ENCODE measurements at regions not wholly inside any gene's neighbourhood (a gene's known extent, or its start where the extent isn't known, plus 50 kb on each side); places are given as distances from the start of the nearest gene placed in this dataset.
"Not testable (repeated sequence)": the region's sequence is repeated elsewhere in the genome, so short reads cannot be mapped to it uniquely, and the experiment has no call there.

DNA sequence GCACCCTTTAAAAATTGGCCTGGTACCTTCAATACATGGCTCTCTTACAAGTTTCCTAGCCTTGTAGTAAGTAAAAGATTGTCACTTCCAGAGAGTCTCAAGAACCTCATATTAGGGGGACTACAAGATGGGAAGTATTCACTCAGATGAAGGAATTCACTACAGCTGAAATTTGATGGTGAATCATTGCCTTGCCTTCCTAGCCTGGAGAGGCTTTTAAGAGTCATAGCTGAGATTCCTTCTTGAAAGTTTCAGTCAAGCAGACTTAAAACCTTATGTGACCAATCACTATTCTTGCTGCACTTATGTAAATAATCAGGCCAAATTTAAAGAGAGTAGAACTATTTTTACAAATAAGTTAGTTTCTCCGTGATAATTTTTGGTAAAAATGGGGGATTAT, 451.6 kb downstream of the TRHDE start:
- no peak for DNase-seq

DNA sequence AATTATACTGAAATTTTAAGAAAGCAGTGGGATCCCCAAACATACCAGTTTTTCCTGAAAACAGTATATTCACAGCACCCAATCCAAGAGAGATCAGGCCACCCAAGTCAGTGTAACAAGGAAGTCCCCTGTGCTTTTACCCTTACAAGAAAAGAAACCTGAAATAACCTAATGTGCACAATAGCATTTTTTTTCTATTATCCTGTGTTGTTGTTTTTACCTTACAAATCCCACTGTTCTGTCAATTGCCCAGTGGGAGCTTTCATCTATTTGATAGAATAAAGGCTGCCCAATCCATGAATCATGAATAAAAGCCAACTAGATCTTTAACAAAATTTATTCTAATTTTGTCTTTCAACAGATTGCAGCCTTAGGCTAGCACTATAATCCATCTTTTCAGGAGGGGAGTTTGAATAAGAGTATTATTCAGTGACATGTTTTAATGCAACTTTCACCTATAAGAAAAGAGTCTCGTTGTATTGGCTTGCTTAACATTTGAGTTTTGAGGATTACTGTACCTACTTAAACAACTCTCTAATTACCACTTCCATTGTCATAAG, 457.4 kb downstream of the TRHDE start:
- no peak for DNase-seq

DNA sequence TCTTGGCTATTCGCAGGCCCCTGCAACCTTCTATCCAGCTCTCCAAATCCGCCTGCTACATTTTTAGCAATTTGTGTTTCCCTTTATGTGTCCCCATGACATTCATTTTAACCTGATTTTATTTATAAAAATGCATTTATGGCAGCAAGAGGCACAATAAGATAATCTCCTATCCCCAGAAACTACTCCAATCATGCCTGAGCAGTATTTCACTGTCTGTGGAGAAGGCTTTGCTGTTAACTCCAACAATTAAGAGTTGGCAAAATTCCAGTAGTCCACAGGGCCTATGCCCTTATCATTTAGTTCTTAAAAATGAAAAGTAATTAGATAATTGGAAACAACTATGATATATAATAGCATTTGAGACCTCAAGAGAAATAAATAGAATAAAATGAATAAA, 462.4 kb downstream of the TRHDE start:
- no peak for DNase-seq

DNA sequence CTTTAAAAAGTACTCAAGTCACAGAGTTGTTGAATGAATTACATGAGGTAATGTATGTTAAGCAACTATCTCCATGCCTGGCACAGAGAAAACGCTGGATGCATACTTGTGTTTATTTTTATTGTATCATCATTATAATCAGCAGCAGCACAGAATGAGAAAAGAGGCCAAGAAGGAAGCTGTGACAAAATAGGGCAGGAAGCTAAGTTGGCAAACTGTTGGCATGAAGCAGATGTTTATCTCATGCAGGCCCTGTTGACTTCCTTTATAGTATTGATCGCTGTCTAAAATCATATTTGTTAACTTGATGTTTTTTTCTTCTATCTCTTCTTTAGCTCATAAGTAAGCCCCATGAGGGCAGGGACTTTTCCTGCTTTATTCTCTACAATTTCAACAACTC, 466.6 kb downstream of the TRHDE start:
- DNase-seq: no peak

DNA sequence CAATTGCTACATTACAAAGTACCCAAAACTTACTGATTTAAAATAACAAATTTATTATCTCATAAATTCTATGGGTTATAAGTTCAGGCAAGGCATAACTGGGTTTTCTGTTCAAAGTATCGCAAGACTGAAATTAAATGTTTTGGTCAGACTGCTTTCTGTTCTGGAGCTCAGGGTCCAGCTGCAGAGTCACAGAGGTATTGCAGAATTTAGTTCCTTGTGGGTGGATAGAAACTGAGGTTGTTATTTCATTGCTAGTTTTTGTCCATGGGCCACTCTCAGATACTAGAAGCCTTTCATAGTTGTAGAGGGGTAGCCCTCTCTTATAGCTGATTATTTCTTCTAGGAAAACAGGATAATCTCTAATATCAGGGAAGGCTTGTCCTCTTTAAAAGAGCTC, 467.9 kb downstream of the TRHDE start:
- DNase-seq: no peak

DNA sequence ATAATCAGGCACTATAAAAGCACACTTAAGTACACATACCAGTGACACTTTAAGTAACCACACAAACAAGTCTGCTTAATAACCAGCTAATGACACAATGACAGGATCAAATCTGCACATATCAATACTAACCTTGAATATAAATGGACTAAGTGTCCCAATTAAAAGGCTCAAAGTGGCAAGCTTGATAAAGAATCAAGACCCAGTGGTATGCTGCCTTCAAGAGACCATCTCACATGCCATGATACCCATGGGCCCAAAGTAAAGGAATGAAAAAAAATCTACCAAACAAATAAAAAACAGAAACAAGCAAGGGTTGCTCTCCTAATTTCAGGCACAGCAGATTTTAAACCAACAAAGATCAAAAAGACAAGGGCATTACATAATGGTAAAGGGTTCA, 470.4 kb downstream of the TRHDE start:
- DNase-seq: no peak

DNA sequence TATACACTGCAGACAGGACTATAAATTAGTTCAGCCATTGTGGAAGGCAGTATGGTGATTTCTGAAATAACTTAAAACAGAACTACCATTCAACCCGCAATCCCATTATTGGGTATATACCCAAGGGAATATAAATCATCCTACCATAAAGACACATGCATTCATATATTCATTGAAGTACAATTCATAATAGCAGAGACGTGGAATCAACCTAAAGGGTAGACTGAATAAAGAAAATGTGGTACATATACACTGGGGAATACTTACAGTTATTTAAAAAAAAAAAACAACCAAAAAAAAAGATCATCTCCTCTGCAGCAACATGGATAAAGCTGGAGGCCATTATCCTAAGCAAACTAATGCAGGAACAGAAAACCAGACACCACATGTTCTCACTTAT, 473.9 kb downstream of the TRHDE start:
- DNase-seq: no peak

DNA sequence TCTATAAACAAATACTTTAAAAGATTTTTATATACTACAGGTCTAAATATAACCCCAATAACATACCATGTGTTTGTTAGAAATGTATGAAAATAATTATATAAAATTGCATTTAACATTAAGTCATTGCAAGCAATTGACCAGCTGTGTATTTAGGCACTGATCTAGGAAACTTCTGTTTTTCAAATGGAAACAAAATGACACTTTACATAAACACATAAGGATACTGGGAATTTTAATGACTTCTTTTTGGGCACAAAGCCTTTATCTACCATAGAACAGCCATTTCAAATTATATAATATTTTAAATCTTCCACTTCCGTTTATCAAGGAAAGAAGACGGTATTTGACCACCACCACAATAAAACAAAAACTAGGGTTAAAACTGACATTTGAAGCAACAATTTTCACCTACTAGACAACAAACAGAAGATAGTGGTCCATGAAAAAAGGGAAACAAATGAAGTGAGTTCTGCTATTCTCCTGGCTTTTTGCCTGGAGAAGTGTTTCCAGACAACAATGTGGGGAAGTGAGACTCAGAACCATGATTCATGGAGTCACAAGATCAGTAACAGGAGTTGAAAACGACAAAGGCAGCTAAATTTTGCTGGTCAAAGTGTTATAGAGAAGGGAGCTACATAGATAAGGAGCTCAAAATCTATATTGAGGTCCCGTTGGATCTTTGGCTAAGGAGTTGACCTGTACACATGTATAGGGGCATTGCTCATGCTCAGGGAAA, 475.1 kb downstream of the TRHDE start:
- DNase-seq: no peak

DNA sequence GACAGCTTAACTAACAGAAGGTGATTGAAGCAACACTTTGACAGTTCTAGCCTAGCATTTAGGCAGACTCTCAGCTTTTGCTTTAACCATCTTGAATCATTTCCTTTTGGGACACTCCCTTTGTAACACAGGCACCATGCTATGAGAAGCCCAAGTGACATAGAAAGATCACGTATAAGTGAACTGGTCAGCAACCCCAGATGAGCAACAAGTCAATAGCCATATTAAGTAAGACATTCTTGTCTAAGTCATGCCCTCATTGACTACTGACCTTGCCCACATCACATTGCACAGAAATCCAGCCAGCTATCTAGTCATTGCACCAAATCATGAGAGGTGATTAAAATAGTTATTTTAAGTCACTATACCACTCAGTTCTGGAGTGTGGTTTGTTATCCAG, 476.8 kb downstream of the TRHDE start:
- no peak for DNase-seq

DNA sequence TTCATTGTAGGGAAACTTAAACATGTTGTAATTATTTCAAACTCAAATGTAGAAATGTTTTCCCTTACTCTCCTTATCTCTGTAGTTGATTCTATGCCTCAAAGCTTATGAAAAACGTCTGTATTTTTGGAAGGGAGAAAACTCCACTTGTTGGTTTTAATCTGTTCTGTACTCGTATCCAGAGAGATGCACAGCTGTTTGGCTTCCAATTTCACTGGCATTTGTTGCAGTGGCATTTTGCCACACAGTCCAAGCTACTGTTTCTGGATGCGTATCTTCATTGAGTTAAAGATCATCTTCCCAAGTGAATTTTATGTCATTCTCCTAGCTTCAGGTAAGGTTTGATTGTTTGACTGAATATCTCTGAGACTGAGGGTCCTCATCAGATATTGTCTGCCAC, 481.4 kb downstream of the TRHDE start:
- DNase-seq: no peak

DNA sequence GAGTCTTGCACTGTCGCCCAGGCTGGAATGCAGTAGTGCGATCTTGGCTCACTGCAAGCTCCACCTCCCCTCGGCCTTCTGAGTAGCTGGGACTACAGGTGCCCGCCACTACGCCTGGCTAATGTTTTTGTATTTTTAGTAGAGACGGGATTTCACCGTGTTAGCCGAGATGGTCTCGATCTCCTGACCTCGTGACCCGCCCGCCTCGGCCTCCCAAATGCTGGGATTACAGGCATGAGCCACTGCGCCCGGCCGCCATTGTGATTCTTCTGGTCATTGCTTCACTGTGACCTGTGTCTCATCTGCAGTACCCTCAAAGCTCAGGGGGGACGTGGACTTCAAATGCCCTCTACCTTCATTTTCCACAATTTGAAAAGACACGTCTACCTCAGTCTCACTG, 481.9 kb downstream of the TRHDE start:
- not testable (repeated sequence) for DNase-seq

DNA sequence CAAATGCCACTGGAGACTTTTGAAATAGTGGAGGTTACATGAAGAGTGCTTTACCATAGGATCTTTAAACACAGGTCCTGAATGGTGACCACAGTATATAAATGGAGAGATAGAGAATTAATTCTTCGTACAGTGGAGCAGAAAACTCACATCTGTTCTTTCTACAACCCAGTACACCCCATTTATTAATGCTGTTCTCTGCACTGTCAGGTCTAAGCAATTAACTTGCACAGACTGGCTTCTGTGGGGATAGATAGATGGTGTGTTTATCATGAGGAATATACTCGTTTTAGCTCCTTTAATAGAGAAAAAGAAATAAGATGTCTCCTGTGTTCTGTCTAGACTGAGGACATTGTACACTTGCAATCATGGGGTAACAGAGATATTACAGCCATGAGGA, 494.3 kb downstream of the TRHDE start:
- no peak for DNase-seq

DNA sequence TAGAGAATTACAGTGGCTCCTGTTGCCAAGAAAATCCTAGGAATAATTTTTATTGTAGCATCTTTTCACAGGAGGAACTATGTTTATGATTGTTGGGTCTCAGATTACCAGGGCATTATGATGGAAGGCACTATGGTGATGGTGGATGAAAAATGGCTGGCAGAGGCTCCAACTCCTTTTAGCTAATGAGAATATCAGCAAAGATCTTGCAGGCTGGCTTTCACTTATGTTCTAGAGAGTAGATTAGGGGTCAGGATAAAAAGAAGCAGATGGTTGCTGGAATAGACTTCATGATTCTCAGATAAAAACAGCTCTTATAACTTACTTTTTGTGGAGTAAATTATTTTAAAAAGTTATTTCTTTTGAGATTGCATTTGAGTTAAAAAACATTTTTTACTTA, 501.9 kb downstream of the TRHDE start:
- DNase-seq: no peak

DNA sequence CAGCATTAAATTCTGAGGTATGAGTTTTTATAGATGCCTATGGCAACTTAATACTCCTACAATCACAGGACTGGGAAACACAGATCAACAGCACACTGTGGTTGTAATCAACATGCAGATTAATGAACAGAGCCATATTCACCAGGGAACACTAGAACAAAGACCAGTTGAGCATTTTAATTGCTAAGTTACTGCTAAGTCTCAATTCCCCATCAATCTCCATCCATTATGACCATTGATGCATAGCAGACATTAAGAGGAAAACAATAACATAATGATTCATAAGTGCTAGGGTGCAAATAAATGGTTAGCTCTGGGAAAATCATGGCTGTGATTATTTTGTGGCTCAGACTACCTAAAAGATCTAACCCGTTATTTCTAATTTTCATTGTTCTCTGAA, 505.6 kb downstream of the TRHDE start:
- DNase-seq: no peak

DNA sequence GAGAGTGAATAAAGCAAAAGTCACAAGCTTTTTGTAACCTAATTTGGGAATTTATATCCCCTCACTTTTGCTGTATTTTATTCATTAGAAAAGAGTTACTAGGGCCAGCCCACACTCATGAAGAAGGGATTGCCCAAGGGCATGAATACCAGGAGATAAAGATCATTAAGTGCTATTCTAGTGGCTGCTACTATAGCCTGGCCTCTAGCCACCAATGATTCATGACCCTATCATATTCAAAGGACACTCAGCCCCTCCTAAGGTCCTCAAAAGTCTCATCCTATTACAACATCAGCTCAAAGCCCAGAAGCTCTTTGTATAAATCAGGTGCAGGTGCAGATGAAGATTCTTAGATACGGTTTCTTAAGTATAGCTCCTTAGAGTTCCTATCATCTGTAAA, 518.1 kb downstream of the TRHDE start:
- DNase-seq: no peak

DNA sequence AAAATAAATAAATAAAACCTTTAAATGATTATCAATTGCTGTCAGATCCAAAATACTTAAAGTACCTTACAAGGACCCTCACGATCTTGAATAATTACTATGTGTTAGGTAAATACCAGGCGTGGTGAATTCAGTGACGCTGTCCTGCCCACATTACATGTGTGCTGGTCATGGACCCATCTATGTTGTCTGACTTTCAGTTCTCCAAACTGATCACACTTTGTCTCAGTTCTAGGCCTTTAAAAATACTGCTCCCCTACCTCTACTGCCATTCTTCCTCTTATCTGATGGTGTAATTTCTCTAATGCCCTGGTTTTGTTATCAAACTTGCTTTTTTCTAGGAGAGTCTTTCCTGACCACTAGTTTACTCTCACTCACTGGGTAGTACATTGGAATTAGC, 520.7 kb downstream of the TRHDE start:
- no peak for DNase-seq

DNA sequence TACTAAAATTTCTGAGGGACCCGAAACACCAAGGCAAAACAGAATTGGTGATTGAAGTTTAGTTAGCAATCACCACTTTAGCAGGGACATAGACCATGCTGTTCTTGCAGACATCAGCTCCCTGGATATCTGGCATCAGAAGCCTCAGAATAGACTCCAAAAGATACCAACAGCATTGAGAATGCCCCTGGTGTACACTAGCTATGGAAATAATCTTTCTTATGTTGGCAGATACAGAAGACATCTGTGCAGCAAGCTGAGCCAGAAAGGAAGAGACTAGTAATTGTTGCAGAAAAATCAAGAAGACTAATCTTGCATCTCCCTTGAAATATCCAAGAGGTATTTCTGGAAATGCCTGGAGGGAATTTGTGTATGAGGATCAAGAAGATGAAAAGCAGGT, 521.6 kb downstream of the TRHDE start:
- no peak for DNase-seq

DNA sequence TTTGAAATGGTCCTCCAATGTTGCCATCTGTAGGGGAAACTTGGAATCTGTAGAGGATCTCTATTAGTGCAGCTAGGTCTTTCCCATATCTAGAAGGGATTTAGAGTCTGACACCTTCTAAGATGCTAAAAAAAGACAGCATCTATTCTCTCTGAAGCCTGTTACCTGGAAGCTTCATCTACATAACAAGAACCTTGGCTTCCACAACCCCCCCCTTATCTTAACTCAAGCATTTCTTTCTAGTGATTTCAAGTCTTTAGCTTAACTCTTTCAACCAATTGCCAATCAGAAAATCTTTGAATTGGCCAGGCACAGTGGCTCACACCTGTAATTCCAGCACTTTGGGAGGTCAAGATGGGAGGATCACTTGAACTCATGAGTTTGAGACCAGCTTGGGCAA, 543.3 kb downstream of the TRHDE start:
- DNase-seq: no peak

DNA sequence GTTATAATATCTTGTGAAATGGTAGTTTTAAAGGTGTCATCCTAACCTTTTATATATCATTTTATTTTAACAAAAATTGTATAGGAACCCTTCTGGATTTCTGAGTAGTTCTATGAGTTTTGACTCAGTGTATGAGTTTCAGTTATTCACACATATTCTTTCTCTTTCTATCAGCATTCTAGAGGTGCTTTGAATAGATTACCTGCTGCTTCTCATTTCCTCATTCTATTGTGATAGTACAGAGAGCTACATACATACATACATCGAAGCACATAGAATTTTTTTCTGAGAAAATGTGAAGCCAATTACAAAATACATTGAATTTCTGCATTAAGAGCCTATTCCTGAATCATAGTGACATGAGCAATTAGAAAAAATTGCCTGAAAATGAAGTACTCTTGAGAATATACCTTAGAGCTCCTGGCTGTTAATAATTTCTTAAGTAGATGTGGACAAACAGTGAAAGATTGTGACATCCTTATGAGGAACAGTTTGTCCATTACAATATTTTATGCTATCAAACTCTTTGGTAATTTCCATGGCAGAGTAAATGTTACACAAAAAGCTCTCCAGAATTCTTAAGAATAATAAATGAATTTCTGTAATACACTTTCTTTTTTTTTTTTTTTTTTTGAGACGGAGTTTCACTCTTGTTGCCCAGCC, 556.6 kb downstream of the TRHDE start:
- DNase-seq: no peak

DNA sequence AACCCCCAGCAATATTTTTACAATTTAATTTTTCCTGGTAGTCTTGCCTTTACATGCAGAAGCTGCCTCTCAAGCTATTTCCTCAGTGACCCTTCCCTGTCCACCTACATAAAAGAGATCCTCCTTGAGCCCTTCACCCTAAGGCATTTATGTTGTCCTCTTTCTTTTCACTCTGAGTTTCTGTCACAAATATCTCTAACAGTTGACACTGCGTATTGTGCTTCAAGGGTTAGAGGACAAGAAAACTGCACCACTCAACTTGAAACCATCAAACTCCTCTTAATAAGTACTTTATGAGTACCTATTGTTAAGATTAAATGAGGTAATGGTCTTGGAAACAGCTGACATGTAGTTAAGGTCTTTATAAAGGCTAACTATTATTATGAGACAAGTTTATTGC, 557.7 kb downstream of the TRHDE start:
- DNase-seq: no peak

DNA sequence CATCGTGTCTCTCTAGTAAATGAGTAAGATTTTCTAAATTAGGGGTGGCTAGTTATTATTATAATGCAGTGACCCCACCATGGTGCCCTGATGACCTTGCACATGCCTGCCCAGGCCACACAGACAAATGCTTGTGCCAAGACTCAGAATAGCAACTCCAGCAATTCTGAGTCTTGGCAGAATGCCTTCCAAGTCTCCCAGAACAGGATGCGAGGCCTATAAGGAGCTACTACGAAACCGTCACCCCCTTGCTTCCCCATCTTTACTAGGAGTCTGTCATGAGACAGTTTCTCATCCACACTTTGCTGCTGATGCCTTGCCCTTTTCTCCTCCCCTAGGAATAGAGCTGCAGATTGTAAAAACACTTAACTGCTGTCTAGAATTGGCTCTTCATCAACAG, 559.9 kb downstream of the TRHDE start:
- DNase-seq: no peak

DNA sequence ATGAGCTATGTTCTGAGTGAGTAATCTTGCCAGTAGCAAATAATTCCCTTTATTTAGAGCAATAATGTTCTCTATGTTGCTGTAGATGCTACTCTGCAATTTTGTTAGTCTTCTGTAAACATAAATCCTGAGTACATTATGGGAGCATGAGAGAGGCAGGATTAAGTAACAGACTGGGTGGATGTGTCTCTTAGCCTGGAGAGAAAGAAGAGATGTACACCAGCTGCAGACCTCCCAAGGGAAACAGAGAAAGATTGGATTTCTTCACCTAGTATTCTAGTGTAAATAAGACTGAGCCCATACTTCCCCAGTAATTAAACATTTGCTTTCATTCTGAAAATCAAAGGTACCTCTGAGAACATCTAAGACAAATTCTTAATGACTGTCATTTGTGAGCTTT, 564.0 kb downstream of the TRHDE start:
- DNase-seq: no peak

DNA sequence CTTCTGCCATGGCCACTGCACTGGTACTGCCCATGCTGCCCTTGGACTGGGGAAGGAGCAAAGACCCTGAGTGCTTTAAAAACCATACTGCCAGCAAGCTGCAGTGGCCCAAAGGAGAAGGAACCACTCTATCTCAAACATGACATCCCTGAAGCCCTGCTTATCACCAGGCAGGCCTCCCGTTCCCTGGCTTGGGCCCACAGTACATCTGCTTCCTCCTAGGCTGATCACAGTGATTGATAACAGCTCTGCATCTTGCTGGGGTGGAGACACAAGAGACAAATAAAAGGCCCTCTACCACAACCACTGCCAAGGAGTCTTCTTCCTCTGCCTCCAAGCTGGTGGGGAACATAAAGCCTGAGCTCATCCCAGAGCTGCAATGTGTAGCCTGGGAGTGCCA, 567.5 kb downstream of the TRHDE start:
- no peak for DNase-seq

DNA sequence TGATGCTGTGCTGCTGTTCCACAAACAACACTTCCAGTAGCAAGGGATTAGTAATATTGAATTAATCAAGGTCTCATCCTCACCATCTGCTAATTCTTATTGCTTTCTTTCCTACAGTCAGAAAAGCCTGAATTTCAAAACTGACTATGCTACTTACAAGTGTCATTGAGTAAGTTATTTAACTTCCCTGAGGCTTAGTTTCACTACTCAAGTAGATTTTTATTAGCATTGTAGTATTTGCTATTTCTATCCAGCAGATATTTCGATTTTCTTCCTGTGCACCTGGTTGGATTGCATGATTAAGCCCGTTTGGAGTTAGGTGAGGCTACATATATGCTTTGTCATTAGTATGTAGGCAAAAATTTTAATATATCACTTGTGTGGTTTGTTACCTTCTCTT, 591.5 kb downstream of the TRHDE start:
- no peak for DNase-seq

DNA sequence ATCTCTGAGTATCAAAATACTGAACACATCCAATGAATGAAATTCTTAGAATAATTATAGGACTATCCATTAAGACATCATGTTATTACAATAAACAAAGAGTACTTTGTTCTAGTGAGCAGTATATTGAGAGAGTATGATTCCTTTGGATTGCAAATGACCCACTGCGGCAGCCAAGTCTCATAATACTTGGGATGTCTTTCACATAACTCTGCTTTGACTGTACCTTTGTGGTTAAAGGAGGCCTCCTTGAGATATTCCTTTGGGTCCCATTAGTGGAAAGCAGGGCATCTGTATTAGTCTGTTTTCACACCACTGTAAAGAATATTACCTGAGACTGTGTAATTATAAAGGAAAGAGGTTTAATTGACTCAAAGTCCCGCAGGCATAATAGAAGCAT, 593.8 kb downstream of the TRHDE start:
- DNase-seq: no peak
